H54 (cell line): ENCODE measurements at regions not wholly inside any gene's neighbourhood (a gene's known extent, or its start where the extent isn't known, plus 50 kb on each side); places are given as distances from the start of the nearest gene placed in this dataset.

ENCODE experiments used
- DNase-seq: peaks from one replicate; pipeline ENCODE4 v3.0.0; 2011; ENCODE audit warnings: low spot score, mixed read lengths; ENCODE audit not compliant: insufficient read length
- FAIRE-seq: peaks from 3 replicates; lab custom pipeline; 2011; peaks lifted over from hg19 to GRCh38; lab: Jason Lieb, UNC
- POLR2A ChIP-seq: IDR thresholded peaks from 2 replicates; pipeline ENCODE4 v1.6.1; 2011; ENCODE audit warnings: low read depth, mild to moderate bottlenecking, low read length

GRCh38 chr20:52622081-52622480 lies 350.1 kb upstream of the TSHZ2 start:
- no peak for TF ChIP-seq POLR2A
- FAIRE-seq (no peak), DNase-seq (no peak)

- no peak for FAIRE-seq
- TF ChIP-seq POLR2A: no peak
- DNase-seq: no peak
Observed at GRCh38 chr20:52621401-52621800, 350.8 kb upstream of the TSHZ2 start.

GRCh38 chr20:52619671-52620070 lies 352.5 kb upstream of the TSHZ2 start:
- DNase-seq (no peak), FAIRE-seq (no peak)
- no peak for TF ChIP-seq POLR2A

- FAIRE-seq: no peak
Observed at GRCh38 chr20:52619101-52619500, 353.1 kb upstream of the TSHZ2 start.

GRCh38 chr20:52616629-52617028 lies 355.5 kb upstream of the TSHZ2 start:
- FAIRE-seq (no peak), DNase-seq (no peak)
- no peak for TF ChIP-seq POLR2A

More at GRCh38 chr20:52619101-52619500, 353.1 kb upstream of the TSHZ2 start:
- DNase-seq: no peak
- TF ChIP-seq POLR2A: no peak

- FAIRE-seq: no peak
- DNase-seq: no peak
Observed at GRCh38 chr20:52614051-52614863, 357.9 kb upstream of the TSHZ2 start.

GRCh38 chr20:52612046-52612632 lies 360.0 kb upstream of the TSHZ2 start:
- no peak for TF ChIP-seq POLR2A

More at GRCh38 chr20:52614051-52614863, 357.9 kb upstream of the TSHZ2 start:
- TF ChIP-seq POLR2A: no peak

GRCh38 chr20:52610749-52611148 lies 361.4 kb upstream of the TSHZ2 start:
- no peak for FAIRE-seq
- no peak for TF ChIP-seq POLR2A
- no peak for DNase-seq

More at GRCh38 chr20:52612046-52612632, 360.0 kb upstream of the TSHZ2 start:
- FAIRE-seq: no peak
- DNase-seq: no peak

- no peak for TF ChIP-seq POLR2A
- no peak for FAIRE-seq
- DNase-seq: no peak
Observed at GRCh38 chr20:52601295-52601971, 370.7 kb upstream of the TSHZ2 start.

- no peak for TF ChIP-seq POLR2A
- DNase-seq (no peak), FAIRE-seq (no peak)
Observed at GRCh38 chr20:52596256-52596655, 375.9 kb upstream of the TSHZ2 start.

- FAIRE-seq: no peak
Observed at GRCh38 chr20:52595518-52595917, 376.6 kb upstream of the TSHZ2 start.

GRCh38 chr20:52593654-52594053 lies 378.5 kb upstream of the TSHZ2 start:
- FAIRE-seq: no peak
- TF ChIP-seq POLR2A: no peak
- no peak for DNase-seq

More at GRCh38 chr20:52595518-52595917, 376.6 kb upstream of the TSHZ2 start:
- no peak for TF ChIP-seq POLR2A
- DNase-seq: no peak

- no peak for TF ChIP-seq POLR2A
- FAIRE-seq (no peak), DNase-seq (no peak)
Observed at GRCh38 chr20:52592567-52592966, 379.6 kb upstream of the TSHZ2 start.

- FAIRE-seq (no peak), DNase-seq (no peak)
- TF ChIP-seq POLR2A: no peak
Observed at GRCh38 chr20:52590100-52590499, 382.1 kb upstream of the TSHZ2 start.
